Neuronal stem cell (in vitro differentiated cells): ENCODE measurements at regions not wholly inside any gene's neighbourhood (a gene's known extent, or its start where the extent isn't known, plus 50 kb on each side); places are given as distances from the start of the nearest gene placed in this dataset.

ENCODE experiments used
- DNase-seq: peaks from one replicate; pipeline ENCODE4 v3.0.0-alpha.2; 2013; ENCODE audit warnings: low spot score
- H2AFZ ChIP-seq: one replicate; pipeline ENCODE4 v1.6.1; 2013; ENCODE audit warnings: mild to moderate bottlenecking, low read length, inconsistent platforms
- H2AK5ac ChIP-seq: 2 replicates; pipeline ENCODE4 v1.6.1; 2013; ENCODE audit warnings: low read depth, mild to moderate bottlenecking, inconsistent platforms, low read length, moderate library complexity, mixed read lengths
- H2BK120ac ChIP-seq: 2 replicates; pipeline ENCODE4 v1.6.1; 2013; ENCODE audit warnings: low read depth, mild to moderate bottlenecking, inconsistent platforms, low read length, moderate library complexity, mixed read lengths
- H2BK12ac ChIP-seq: one replicate; pipeline ENCODE4 v1.6.1; 2013; ENCODE audit warnings: low read length, inconsistent platforms
- H2BK15ac ChIP-seq: 2 replicates; pipeline ENCODE4 v1.6.1; 2013; ENCODE audit warnings: mild to moderate bottlenecking, low read length, inconsistent platforms, mixed read lengths
- H2BK5ac ChIP-seq: one replicate; pipeline ENCODE4 v1.6.1; 2013; ENCODE audit warnings: inconsistent platforms, mild to moderate bottlenecking, low read length, moderate library complexity
- H3K14ac ChIP-seq: one replicate; pipeline ENCODE4 v1.6.1; 2013; ENCODE audit warnings: low read length, inconsistent platforms
- H3K18ac ChIP-seq: 2 replicates; pipeline ENCODE4 v1.6.1; 2013; ENCODE audit warnings: low read length, inconsistent platforms
- H3K23ac ChIP-seq: 2 replicates; pipeline ENCODE4 v1.6.1; 2013; ENCODE audit warnings: low read depth, mild to moderate bottlenecking, mixed read lengths, low read length, inconsistent platforms; ENCODE audit not compliant: poor library complexity
- H3K27ac ChIP-seq: replicated peaks from 3 replicates; pipeline ENCODE4 v1.5.1; 2013; ENCODE audit warnings: low read length, inconsistent platforms
- H3K27me3 ChIP-seq, 3 experiments: 2 replicates each; pipeline ENCODE4 v1.6.1; 2013; ENCODE audit warnings: low read length in 3 of 3, mild to moderate bottlenecking in 2 of 3, inconsistent platforms in 1 of 3, low read depth in 1 of 3, mixed read lengths in 1 of 3, moderate library complexity in 1 of 3; ENCODE audit not compliant: control insufficient read depth in 3 of 3, insufficient read depth in 3 of 3
- H3K36me3 ChIP-seq, 2 donors: replicated peaks in 1 of 2; 2 replicates each; pipeline ENCODE4 v1.6.1; 2013; ENCODE audit warnings: low read length in 2 of 2; ENCODE audit not compliant: control insufficient read depth in 2 of 2, insufficient read depth in 2 of 2
- H3K4ac ChIP-seq: 2 replicates; pipeline ENCODE4 v1.6.1; 2013; ENCODE audit warnings: inconsistent platforms, mild to moderate bottlenecking, low read length, moderate library complexity
- H3K4me1 ChIP-seq, 2 donors: 1 replicate in 1 of 2; 2 replicates in 1 of 2; pipeline ENCODE4 v1.6.1; 2013; ENCODE audit warnings: low read length in 2 of 2, low read depth in 1 of 2; ENCODE audit not compliant: control insufficient read depth in 2 of 2, insufficient read depth in 1 of 2
- H3K4me2 ChIP-seq: one replicate; pipeline ENCODE4 v1.6.1; 2013; ENCODE audit warnings: mild to moderate bottlenecking, low read length, inconsistent platforms; ENCODE audit not compliant: insufficient read depth, poor library complexity, severe bottlenecking
- H3K4me3 ChIP-seq, 2 donors: 2 replicates each; pipeline ENCODE4 v1.5.1; 2013; ENCODE audit warnings: low read length in 2 of 2, mild to moderate bottlenecking in 2 of 2, inconsistent platforms in 1 of 2, moderate library complexity in 1 of 2
- H3K79me1 ChIP-seq: one replicate; pipeline ENCODE4 v1.6.1; 2013; ENCODE audit warnings: low read depth, mild to moderate bottlenecking, inconsistent platforms, low read length, moderate library complexity
- H3K9ac ChIP-seq: one replicate; pipeline ENCODE4 v1.6.1; 2013; ENCODE audit warnings: mild to moderate bottlenecking, low read depth, low read length, inconsistent platforms; ENCODE audit not compliant: poor library complexity
- H3K9me3 ChIP-seq, 2 donors: replicated peaks in 1 of 2; 2 replicates each; pipeline versions ENCODE3 to v1.6.1; 2013; ENCODE audit warnings: low read length in 2 of 2, mild to moderate bottlenecking in 2 of 2, inconsistent platforms in 1 of 2, low read depth in 1 of 2, mixed read lengths in 1 of 2, moderate library complexity in 1 of 2; ENCODE audit not compliant: control insufficient read depth in 2 of 2, insufficient read depth in 1 of 2
- H4K8ac ChIP-seq: one replicate; pipeline ENCODE4 v1.6.1; 2013; ENCODE audit warnings: low read depth, mild to moderate bottlenecking, inconsistent platforms, low read length, moderate library complexity
- H4K91ac ChIP-seq: one replicate; pipeline ENCODE4 v1.6.1; 2013; ENCODE audit warnings: low read length, low read depth, mild to moderate bottlenecking, inconsistent platforms; ENCODE audit not compliant: poor library complexity
- WGBS, 2 donors: extraction: QIAGEN DNeasy Blood & Tissue Kit; methylation state at CpG; one replicate each; pipeline ENCODE4 v1.1.7; 2013; ENCODE audit warnings: missing lambda C conversion rate in 2 of 2, mixed read lengths in 1 of 2; ENCODE audit not compliant: insufficient read length in 2 of 2, insufficient replicate concordance in 1 of 2; ENCODE audit errors: extremely low coverage in 2 of 2; 5-methylcytosine and 5-hydroxymethylcytosine counted together

GRCh38 chr1:168960595-168960994 is 145.9 kb upstream of the ATP1B1 start:
- Histone ChIP-seq H2AFZ (peak overlapping the region; percentile 60), H3K27me3 (no peaks in the 10 kb centered on the region), H2BK120ac (no peak overlapping the region), H3K4me1 (peaks cover 0 to 4% of the 10 kb centered on the region in 2 donors), H3K27ac (no peak overlapping the region), H2BK12ac (no peak overlapping the region), H3K36me3 (no peaks in the 10 kb centered on the region), H2BK15ac (no peak overlapping the region), H3K4ac (no peak overlapping the region), H4K91ac (no peak overlapping the region), H3K9me3 (no peaks in the 10 kb centered on the region), H3K4me3 (no peak overlapping the region), H2AK5ac (no peak overlapping the region), H3K4me2 (no peak overlapping the region), H3K18ac (no peak overlapping the region), H4K8ac (no peak overlapping the region), H3K9ac (no peak overlapping the region), H3K14ac (no peak overlapping the region), H2BK5ac (no peak overlapping the region), H3K79me1 (no peaks in the 10 kb centered on the region), H3K23ac (no peak overlapping the region)
- DNase-seq, result no peak
- no CpG with 5 or more reads among the region's 1 CpG for WGBS, 2 donors

GRCh38 chr1:168963601-168964000 is 142.9 kb upstream of the ATP1B1 start:
- Histone ChIP-seq H2BK120ac (no peak overlapping the region), H3K14ac (no peak overlapping the region), H2AFZ (no peak overlapping the region), H4K8ac (no peak overlapping the region), H2BK5ac (no peak overlapping the region), H3K27me3 (no peaks in the 10 kb centered on the region), H3K27ac (no peak overlapping the region), H2BK15ac (no peak overlapping the region), H4K91ac (no peak overlapping the region), H3K79me1 (no peaks in the 10 kb centered on the region), H3K4ac (no peak overlapping the region), H3K18ac (no peak overlapping the region), H3K36me3 (no peaks in the 10 kb centered on the region), H3K23ac (no peak overlapping the region), H3K4me1 (peaks cover 0 to 4% of the 10 kb centered on the region in 2 donors), H3K4me3 (no peak overlapping the region), H2BK12ac (no peak overlapping the region), H3K9ac (no peak overlapping the region), H2AK5ac (no peak overlapping the region), H3K9me3 (no peaks in the 10 kb centered on the region), H3K4me2 (no peak overlapping the region)
- no CpG with 5 or more reads among the region's 2 CpGs for WGBS, 2 donors
- DNase-seq, result no peak

- no CpG with 5 or more reads among the region's 3 CpGs for WGBS, 2 donors
- H2BK5ac ChIP-seq, result no peak overlapping the region
These were observed 142.0 kb upstream of the ATP1B1 start for GRCh38 chr1:168964478-168964877.

GRCh38 chr1:168966217-168966616 is 140.3 kb upstream of the ATP1B1 start:
- Histone ChIP-seq H2BK12ac (no peak overlapping the region), H2AFZ (no peak overlapping the region), H3K18ac (no peak overlapping the region), H3K14ac (no peak overlapping the region), H2BK5ac (no peak overlapping the region), H3K9ac (no peak overlapping the region), H3K36me3 (no peaks in the 10 kb centered on the region), H3K27me3 (no peaks in the 10 kb centered on the region), H4K91ac (no peak overlapping the region), H3K9me3 (no peaks in the 10 kb centered on the region), H3K4ac (no peak overlapping the region), H2BK15ac (no peak overlapping the region), H3K4me2 (no peak overlapping the region), H3K27ac (no peak overlapping the region), H2BK120ac (no peak overlapping the region), H3K23ac (no peak overlapping the region), H4K8ac (no peak overlapping the region), H3K4me3 (no peak overlapping the region), H3K4me1 (peaks cover 4 to 6% of the 10 kb centered on the region in 2 donors), H2AK5ac (no peak overlapping the region), H3K79me1 (no peaks in the 10 kb centered on the region)
- WGBS, 2 donors, result no CpG with 5 or more reads among the region's 2 CpGs
- no peak for DNase-seq

More at GRCh38 chr1:168964478-168964877, 142.0 kb upstream of the ATP1B1 start:
- Histone ChIP-seq H3K23ac (no peak overlapping the region), H3K4me3 (no peak overlapping the region), H3K4ac (no peak overlapping the region), H4K8ac (no peak overlapping the region), H2BK12ac (no peak overlapping the region), H2AFZ (no peak overlapping the region), H3K4me2 (no peak overlapping the region), H4K91ac (no peak overlapping the region), H2AK5ac (no peak overlapping the region), H2BK120ac (no peak overlapping the region), H3K27ac (no peak overlapping the region), H3K79me1 (no peaks in the 10 kb centered on the region), H3K4me1 (peaks cover 0 to 4% of the 10 kb centered on the region in 2 donors), H3K27me3 (no peaks in the 10 kb centered on the region), H3K9ac (no peak overlapping the region), H3K14ac (no peak overlapping the region), H3K9me3 (no peaks in the 10 kb centered on the region), H3K18ac (no peak overlapping the region), H3K36me3 (no peaks in the 10 kb centered on the region), H2BK15ac (no peak overlapping the region)
- DNase-seq, result no peak
